HL-60 (cell line): ENCODE measurements at regions not wholly inside any gene's neighbourhood (a gene's known extent, or its start where the extent isn't known, plus 50 kb on each side); places are given as distances from the start of the nearest gene placed in this dataset.

Source experiments
- CTCF ChIP-seq: IDR thresholded peaks from one replicate; pipeline ENCODE4 v1.5.1; 2011; ENCODE audit warnings: low read length, control low read depth, inconsistent platforms; ENCODE audit not compliant: insufficient read depth
- GABPA ChIP-seq: IDR thresholded peaks from 2 replicates; pipeline ENCODE4 v1.6.1; 2012; ENCODE audit warnings: low read depth
- POLR2AphosphoS5 ChIP-seq: IDR thresholded peaks from 2 replicates; pipeline ENCODE4 v1.6.1; 2012; ENCODE audit warnings: low read depth
- SPI1 ChIP-seq: IDR thresholded peaks from 2 replicates; pipeline ENCODE4 v1.6.1; 2012; ENCODE audit warnings: low read depth, mild to moderate bottlenecking, borderline replicate concordance
- TF ChIP-seq, protein P1 (sequence below): IDR thresholded peaks from 2 replicates; pipeline ENCODE4 v1.6.1; 2012; ENCODE audit warnings: low read depth; ENCODE audit not compliant: insufficient replicate concordance

DNA sequence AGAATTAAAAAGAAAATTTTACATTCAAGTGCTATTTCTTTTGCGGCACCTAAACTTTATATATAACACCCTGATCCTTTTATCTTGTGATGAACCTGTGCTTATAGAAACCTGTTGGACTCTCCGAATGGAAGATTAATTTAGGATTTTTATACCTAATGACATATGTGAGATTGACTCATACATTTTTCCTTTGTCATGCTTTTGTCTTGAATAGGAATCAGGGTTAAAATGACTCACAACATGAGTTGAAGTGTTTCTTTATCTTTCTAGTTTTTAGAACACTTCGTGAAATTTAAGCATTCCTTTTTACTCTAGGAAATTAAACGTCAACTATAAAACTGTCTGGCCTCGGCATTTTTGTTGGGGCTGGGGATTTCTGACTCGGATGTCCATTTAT, 378.9 kb downstream of the PCDH20 start:
- no peak for TF ChIP-seq CTCF
- TF ChIP-seq, protein P1, sequence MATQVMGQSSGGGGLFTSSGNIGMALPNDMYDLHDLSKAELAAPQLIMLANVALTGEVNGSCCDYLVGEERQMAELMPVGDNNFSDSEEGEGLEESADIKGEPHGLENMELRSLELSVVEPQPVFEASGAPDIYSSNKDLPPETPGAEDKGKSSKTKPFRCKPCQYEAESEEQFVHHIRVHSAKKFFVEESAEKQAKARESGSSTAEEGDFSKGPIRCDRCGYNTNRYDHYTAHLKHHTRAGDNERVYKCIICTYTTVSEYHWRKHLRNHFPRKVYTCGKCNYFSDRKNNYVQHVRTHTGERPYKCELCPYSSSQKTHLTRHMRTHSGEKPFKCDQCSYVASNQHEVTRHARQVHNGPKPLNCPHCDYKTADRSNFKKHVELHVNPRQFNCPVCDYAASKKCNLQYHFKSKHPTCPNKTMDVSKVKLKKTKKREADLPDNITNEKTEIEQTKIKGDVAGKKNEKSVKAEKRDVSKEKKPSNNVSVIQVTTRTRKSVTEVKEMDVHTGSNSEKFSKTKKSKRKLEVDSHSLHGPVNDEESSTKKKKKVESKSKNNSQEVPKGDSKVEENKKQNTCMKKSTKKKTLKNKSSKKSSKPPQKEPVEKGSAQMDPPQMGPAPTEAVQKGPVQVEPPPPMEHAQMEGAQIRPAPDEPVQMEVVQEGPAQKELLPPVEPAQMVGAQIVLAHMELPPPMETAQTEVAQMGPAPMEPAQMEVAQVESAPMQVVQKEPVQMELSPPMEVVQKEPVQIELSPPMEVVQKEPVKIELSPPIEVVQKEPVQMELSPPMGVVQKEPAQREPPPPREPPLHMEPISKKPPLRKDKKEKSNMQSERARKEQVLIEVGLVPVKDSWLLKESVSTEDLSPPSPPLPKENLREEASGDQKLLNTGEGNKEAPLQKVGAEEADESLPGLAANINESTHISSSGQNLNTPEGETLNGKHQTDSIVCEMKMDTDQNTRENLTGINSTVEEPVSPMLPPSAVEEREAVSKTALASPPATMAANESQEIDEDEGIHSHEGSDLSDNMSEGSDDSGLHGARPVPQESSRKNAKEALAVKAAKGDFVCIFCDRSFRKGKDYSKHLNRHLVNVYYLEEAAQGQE, result no peak
- no peak for TF ChIP-seq POLR2AphosphoS5
- TF ChIP-seq SPI1, result no peak
- TF ChIP-seq GABPA, result no peak
